ENCODE measurements at regions not wholly inside any gene's neighbourhood (a gene's known extent, or its start where the extent isn't known, plus 50 kb on each side); places are given as distances from the start of the nearest gene placed in this dataset.
"Not testable (repeated sequence)": the region's sequence is repeated elsewhere in the genome, so short reads cannot be mapped to it uniquely, and the experiment has no call there.

- no peak for DNase-seq (ENCODE audit: low spot score)
Measured at GRCh38 chr15:95609096-95609495, 721.4 kb upstream of the NR2F2 start.

GRCh38 chr15:95610945-95611344 is 719.6 kb upstream of the NR2F2 start:
- no peak for DNase-seq (ENCODE audit: low spot score)

GRCh38 chr15:95615436-95615835 is 715.1 kb upstream of the NR2F2 start:
- no peak for DNase-seq (ENCODE audit: low spot score)

GRCh38 chr15:95616306-95616705 is 714.2 kb upstream of the NR2F2 start:
- DNase-seq (ENCODE audit: low spot score), result no peak

- no peak for DNase-seq (ENCODE audit: low spot score)
Measured at GRCh38 chr15:95620934-95621579, 709.4 kb upstream of the NR2F2 start.

GRCh38 chr15:95622843-95623242 is 707.7 kb upstream of the NR2F2 start:
- DNase-seq (ENCODE audit: low spot score), result no peak

- no peak for DNase-seq (ENCODE audit: low spot score)
Measured at GRCh38 chr15:95624100-95624499, 706.4 kb upstream of the NR2F2 start.

- no peak for DNase-seq (ENCODE audit: low spot score)
Measured at GRCh38 chr15:95624616-95625361, 705.7 kb upstream of the NR2F2 start.

GRCh38 chr15:95626501-95627361 is 703.8 kb upstream of the NR2F2 start:
- no peak for DNase-seq (ENCODE audit: low spot score)

GRCh38 chr15:95629503-95630168 is 700.9 kb upstream of the NR2F2 start:
- DNase-seq (ENCODE audit: low spot score), result no peak

- no peak for DNase-seq (ENCODE audit: low spot score)
Measured at GRCh38 chr15:95630683-95631082, 699.8 kb upstream of the NR2F2 start.

GRCh38 chr15:95635666-95636065 is 694.8 kb upstream of the NR2F2 start:
- no peak for DNase-seq (ENCODE audit: low spot score)

- DNase-seq (ENCODE audit: low spot score), result no peak
Measured at GRCh38 chr15:95636107-95636506, 694.4 kb upstream of the NR2F2 start.

GRCh38 chr15:95637234-95637633 is 693.3 kb upstream of the NR2F2 start:
- not testable (repeated sequence) for DNase-seq (ENCODE audit: low spot score)

- DNase-seq (ENCODE audit: low spot score), result no peak
Measured at GRCh38 chr15:95639208-95639607, 691.3 kb upstream of the NR2F2 start.

- no peak for DNase-seq (ENCODE audit: low spot score)
Measured at GRCh38 chr15:95644100-95644875, 686.2 kb upstream of the NR2F2 start.

GRCh38 chr15:95645791-95646338 is 684.6 kb upstream of the NR2F2 start:
- no peak for DNase-seq (ENCODE audit: low spot score)

- no peak for DNase-seq (ENCODE audit: low spot score)
Measured at GRCh38 chr15:95646484-95647273, 683.8 kb upstream of the NR2F2 start.

- DNase-seq (ENCODE audit: low spot score), result no peak
Measured at GRCh38 chr15:95647531-95648277, 682.8 kb upstream of the NR2F2 start.

Data from pons (tissue), 1 donor.